22Rv1 (cell line): ENCODE measurements at regions not wholly inside any gene's neighbourhood (a gene's known extent, or its start where the extent isn't known, plus 50 kb on each side); places are given as distances from the start of the nearest gene placed in this dataset.

Experiments used
- H3K27ac ChIP-seq: fragments of 450-650 bp; 2 replicates; pipeline ENCODE4 v1.5.1; 2017
- CTCF ChIP-seq: fragments of 450-650 bp; IDR thresholded peaks from 2 replicates; pipeline ENCODE4 v1.5.1; 2017; ENCODE audit warnings: mild to moderate bottlenecking
- ZFX ChIP-seq: fragments of 450-650 bp; IDR thresholded peaks from 2 replicates; pipeline ENCODE4 v1.6.1; 2017; ENCODE audit warnings: antibody characterized with exemption, borderline replicate concordance

DNA sequence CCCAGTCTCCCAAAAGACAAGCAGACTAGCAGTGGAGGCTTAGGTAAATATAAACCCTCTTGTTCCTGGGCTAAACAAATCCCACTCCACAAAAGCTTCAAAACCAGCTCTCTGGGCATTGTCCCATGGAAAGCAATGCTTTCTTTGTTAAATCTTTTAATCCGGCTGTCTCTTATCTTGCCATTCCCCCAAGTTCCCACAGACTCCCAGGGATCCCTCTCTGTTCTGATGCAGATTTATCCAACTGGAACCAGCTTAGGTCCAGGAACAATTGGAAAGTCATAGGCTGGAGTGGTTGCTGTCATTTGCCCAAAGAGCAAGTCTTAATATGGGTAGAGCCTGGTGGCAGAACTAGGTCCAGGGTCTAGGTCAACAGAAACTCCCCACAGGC lies 110.1 kb upstream of the ATP1A1 start:
- no peak overlapping the region for H3K27ac ChIP-seq
- TF ChIP-seq CTCF: no peak

GRCh38 chr1:116265931-116266863 lies 106.8 kb upstream of the ATP1A1 start:
- TF ChIP-seq ZFX (no peak), CTCF (no peak)
- no peak overlapping the region for H3K27ac ChIP-seq

DNA sequence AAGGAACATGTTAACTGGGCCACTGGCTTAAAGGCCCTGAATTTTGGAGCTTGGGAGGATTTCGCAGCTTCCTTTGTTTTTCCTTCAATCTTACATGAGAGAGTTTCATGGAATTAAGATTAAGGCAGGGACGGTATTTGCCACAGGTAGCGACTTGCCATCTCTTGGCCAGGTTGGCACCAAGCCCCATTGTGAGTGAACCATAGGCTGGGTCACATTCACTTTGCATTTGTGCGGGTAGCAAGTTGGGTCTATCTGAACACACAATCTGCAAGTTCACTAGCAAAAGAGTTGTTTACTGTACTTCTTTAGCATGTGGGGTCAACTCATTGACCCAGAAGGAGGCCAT lies 106.2 kb upstream of the ATP1A1 start:
- TF ChIP-seq ZFX (no peak), CTCF (no peak)

DNA sequence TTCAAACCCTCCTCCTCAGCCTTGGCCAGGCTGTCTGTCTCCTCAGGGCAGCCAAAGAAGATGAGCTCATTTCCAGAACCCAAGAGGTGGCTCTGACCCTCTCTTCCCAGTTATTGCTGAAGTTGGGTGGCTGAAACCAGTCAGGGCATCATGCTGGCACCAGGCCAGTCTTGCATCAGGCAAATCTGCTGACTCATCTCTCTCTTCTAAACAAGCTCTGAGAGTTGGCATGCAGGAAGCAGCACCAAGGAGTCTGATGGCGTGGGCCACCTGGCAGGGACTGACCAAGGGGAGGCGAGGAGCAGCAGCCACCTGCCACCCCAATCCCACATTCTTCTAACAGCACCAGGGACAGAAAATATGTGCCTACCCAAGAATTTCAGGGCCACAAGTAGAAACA lies 104.8 kb upstream of the ATP1A1 start:
- no peak overlapping the region for H3K27ac ChIP-seq
- TF ChIP-seq CTCF: no peak
- no peak for TF ChIP-seq ZFX

More for the DNA sequence above, 106.2 kb upstream of the ATP1A1 start:
- no peak overlapping the region for H3K27ac ChIP-seq

- no peak for TF ChIP-seq ZFX
- H3K27ac ChIP-seq: no peak overlapping the region
Observed at GRCh38 chr1:116270316-116271057, 102.6 kb upstream of the ATP1A1 start.

DNA sequence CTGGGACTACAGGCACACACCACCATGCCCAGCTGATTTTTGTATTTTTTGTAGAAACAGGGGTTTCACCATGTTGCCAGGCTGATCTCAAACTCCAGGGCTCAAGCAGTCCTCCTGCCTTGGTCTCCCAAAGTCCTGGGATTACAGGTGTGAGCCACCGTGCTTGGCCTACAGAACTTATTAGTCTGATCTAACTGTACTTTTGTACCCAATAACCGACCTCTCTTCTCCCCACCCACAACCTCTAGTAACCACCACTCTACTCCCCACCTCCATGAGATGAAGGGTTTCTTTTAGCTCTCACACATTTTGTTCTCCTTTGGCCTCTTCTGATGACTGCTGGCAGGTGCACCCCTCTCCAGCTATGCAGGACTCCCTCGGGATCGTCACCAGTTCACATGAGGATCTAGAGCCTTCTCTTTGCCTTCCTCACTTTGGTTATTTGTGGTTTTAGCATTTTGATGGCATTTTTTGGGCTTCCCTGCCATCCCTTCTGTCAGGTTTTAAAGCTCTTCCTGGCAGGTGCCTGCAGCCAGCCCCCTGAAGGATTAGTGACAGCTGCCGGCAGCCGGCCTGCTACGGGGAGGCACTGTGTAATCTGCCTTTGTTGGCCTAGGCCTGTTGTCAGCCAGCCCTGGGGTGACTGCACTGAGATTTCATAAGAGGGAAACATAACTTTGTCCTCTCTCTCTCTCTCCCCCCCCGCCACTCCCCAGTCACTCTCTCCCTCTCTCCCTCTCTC lies 99.8 kb upstream of the ATP1A1 start:
- no peak for TF ChIP-seq CTCF
- no peak for TF ChIP-seq ZFX
- H3K27ac ChIP-seq: no peak overlapping the region

DNA sequence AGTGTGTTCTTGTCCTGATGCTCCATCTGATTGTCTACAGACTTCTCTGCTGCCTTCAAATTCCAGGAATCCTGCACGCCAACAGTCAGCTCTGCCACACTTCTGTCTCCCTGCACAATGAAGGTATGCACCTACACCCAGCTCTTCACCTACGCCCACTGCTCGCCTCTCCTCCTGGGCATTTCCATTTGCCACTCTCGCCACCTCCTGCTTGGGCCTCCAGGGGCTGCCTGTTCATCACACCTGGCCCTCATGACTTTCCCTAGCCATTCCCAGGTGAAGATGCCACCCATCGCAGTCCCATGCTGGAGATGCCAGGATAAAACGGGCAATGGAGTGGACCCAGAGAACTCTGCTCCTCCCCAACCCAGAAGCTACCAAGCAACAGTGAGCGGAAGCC lies 96.5 kb upstream of the ATP1A1 start:
- TF ChIP-seq CTCF (no peak), ZFX (no peak)
- H3K27ac ChIP-seq: no peak overlapping the region
